Transverse colon (tissue), 4 donors: ENCODE measurements at regions not wholly inside any gene's neighbourhood (a gene's known extent, or its start where the extent isn't known, plus 50 kb on each side); places are given as distances from the start of the nearest gene placed in this dataset.

Experiments used
- DNase-seq: peaks from one replicate; pipeline ENCODE4 v3.0.0-alpha.2; 2019
- H3K27ac ChIP-seq, 4 donors: fragments of 200-600 bp; sonication (generic); 2 replicates each; pipeline ENCODE4 v1.5.1; 2016 to 2018; ENCODE audit warnings: inconsistent platforms in 4 of 4
- H3K27me3 ChIP-seq: fragments of 200-600 bp; sonication (generic); 2 replicates; pipeline ENCODE4 v1.5.1; 2017; ENCODE audit warnings: inconsistent platforms
- H3K36me3 ChIP-seq, 4 donors: fragments of 200-600 bp; sonication (generic); 2 replicates each; pipeline ENCODE4 v1.5.1; 2017 to 2019; ENCODE audit warnings: inconsistent platforms in 4 of 4
- H3K4me1 ChIP-seq, 4 donors: fragments of 200-600 bp; sonication (generic); 2 replicates each; pipeline ENCODE4 v1.5.1; 2017 to 2020; ENCODE audit warnings: inconsistent platforms in 4 of 4
- H3K4me3 ChIP-seq, 4 donors: fragments of 200-600 bp; sonication (generic); 1 replicate in 1 of 4; 2 replicates in 3 of 4; pipeline versions ENCODE4 v1.5.1 to v1.6.1; 2017 to 2019; ENCODE audit warnings: inconsistent platforms in 4 of 4
- H3K9me3 ChIP-seq, 2 donors: fragments of 200-600 bp; sonication (generic); 2 replicates each; pipeline ENCODE4 v1.5.1; 2017 to 2019; ENCODE audit warnings: inconsistent platforms in 2 of 2
- CTCF ChIP-seq, 5 experiments: fragments of 200-600 bp in 3 of 5; fragments of 450-650 bp in 2 of 5; sonication (generic) in 3 of 5; IDR thresholded peaks; 1 replicate in 2 of 5; 2 replicates in 3 of 5; pipeline ENCODE4 v1.5.1; 2016 to 2017; ENCODE audit warnings: antibody characterized with exemption in 5 of 5, inconsistent platforms in 3 of 5, mild to moderate bottlenecking in 2 of 5, moderate library complexity in 1 of 5
- EP300 ChIP-seq: sonication (generic); formaldehyde crosslinking; IDR thresholded peaks from one replicate; pipeline ENCODE4 v1.6.1; 2017; ENCODE audit warnings: antibody characterized with exemption, low read depth
- POLR2A ChIP-seq: fragments of 450-650 bp; IDR thresholded peaks from one replicate; pipeline ENCODE4 v1.6.1; 2016; ENCODE audit warnings: antibody characterized with exemption, mild to moderate bottlenecking, moderate library complexity
- POLR2AphosphoS5 ChIP-seq, 3 donors: sonication (generic); formaldehyde crosslinking; IDR thresholded peaks; one replicate each; pipeline ENCODE4 v1.6.1; 2016; ENCODE audit warnings: antibody characterized with exemption in 3 of 3
- WGBS, 2 donors: methylation state at CpG; one replicate each; pipeline ENCODE4 v1.1.5; 2018; ENCODE audit warnings: low coverage in 1 of 2; 5-methylcytosine and 5-hydroxymethylcytosine counted together
- in situ Hi-C, 4 donors: fragments of 200-750 bp; cut with MboI; loops; one replicate each; pipeline versions ENCODE4 v1.15.0 to v1.15.1; 2017; ENCODE audit warnings: low sequenced_read_pairs in 3 of 4, low pct_ligation_motif_present in 1 of 4, low pct_unique_long_range_greater_than_20kb in 1 of 4
- intact Hi-C: fragments of 100-400 bp; cut with DNase I; formaldehyde crosslinking; loops from one replicate; pipeline ENCODE4 v1.15.1; 2023; ENCODE audit warnings: low total_unique reads

DNA sequence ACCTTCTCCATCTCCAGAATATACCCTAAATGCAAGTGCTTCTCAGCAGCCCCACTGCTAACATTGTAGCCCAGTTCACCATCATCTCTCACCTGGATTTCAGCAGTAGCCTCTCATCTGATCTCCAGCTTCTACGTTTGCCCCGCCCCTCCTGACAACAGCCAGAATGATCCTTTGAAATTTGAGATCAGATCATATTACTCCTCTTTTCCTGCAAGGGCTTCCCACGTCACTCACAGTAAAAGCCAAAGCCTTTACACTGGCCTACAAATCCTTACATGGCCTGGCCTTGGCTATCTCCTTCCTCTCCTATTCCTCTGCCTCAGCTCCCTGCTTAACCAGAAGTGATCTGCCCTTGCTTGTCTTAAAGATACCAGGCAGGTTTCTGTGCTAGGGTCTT is 94.3 kb upstream of the NBEA start:
- H3K9me3 ChIP-seq = no peaks in the 10 kb centered on the region
- H3K36me3 ChIP-seq = no peaks in the 10 kb centered on the region
- in situ Hi-C loops (no loop called here), intact Hi-C loops (no loop called here)
- TF ChIP-seq POLR2A = no peak
- TF ChIP-seq POLR2AphosphoS5 (IDR thresholded peaks at IDR 0.05) = no peak
- no peak for TF ChIP-seq EP300
- TF ChIP-seq CTCF (IDR thresholded peaks at IDR 0.05) = no peak
- DNase-seq = no peak
- H3K27me3 ChIP-seq = no peaks in the 10 kb centered on the region
- H3K4me3 ChIP-seq = no peak overlapping the region
- no peak overlapping the region for H3K27ac ChIP-seq
- H3K4me1 ChIP-seq = no peaks in the 10 kb centered on the region
- WGBS, 2 donors = 53 to 65% methylated on average over 3 of the region's 3 CpGs

GRCh38 chr13:34849406-34849805 is 92.7 kb upstream of the NBEA start:
- no peaks in the 10 kb centered on the region for H3K4me1 ChIP-seq
- no peaks in the 10 kb centered on the region for H3K36me3 ChIP-seq
- H3K9me3 ChIP-seq = no peaks in the 10 kb centered on the region
- TF ChIP-seq POLR2A (no peak), EP300 (no peak), CTCF (IDR thresholded peaks at IDR 0.05) (no peak), POLR2AphosphoS5 (IDR thresholded peaks at IDR 0.05) (no peak)
- H3K4me3 ChIP-seq = no peak overlapping the region
- DNase-seq = no peak
- no peaks in the 10 kb centered on the region for H3K27me3 ChIP-seq
- H3K27ac ChIP-seq = no peak overlapping the region
- in situ Hi-C loops = no loop called here
- intact Hi-C loops = no loop called here

DNA sequence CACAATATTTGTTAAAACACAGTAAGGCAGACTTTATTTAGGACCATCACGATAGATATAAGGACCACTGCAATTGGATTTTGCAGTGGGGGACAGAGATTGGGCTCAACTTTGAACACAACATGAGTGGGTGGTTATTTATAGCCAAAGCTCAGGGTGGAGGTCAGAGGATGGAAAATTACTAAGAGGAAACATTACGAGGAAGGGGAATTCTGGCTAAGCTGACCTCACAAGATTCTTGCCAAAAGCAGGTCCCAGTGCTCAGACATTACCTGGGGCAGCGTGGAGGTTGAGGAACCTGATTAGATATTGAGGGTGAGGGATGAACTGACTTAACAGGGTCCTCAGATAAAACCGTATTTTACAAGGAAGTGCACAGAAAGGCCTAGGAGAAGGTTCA is 88.9 kb upstream of the NBEA start:
- H3K36me3 ChIP-seq = no peaks in the 10 kb centered on the region
- no peak overlapping the region for H3K4me3 ChIP-seq
- H3K4me1 ChIP-seq = no peaks in the 10 kb centered on the region
- DNase-seq = no peak
- 72 to 77% methylated on average over 2 to 4 of the region's 4 CpGs for WGBS, 2 donors
- intact Hi-C loops = no loop called here
- no peak for TF ChIP-seq POLR2A
- no peak for TF ChIP-seq CTCF (IDR thresholded peaks at IDR 0.05)
- no peak for TF ChIP-seq EP300
- no peak for TF ChIP-seq POLR2AphosphoS5 (IDR thresholded peaks at IDR 0.05)
- H3K27me3 ChIP-seq = no peaks in the 10 kb centered on the region
- H3K9me3 ChIP-seq = no peaks in the 10 kb centered on the region
- in situ Hi-C loops = no loop called here
- no peak overlapping the region for H3K27ac ChIP-seq

DNA sequence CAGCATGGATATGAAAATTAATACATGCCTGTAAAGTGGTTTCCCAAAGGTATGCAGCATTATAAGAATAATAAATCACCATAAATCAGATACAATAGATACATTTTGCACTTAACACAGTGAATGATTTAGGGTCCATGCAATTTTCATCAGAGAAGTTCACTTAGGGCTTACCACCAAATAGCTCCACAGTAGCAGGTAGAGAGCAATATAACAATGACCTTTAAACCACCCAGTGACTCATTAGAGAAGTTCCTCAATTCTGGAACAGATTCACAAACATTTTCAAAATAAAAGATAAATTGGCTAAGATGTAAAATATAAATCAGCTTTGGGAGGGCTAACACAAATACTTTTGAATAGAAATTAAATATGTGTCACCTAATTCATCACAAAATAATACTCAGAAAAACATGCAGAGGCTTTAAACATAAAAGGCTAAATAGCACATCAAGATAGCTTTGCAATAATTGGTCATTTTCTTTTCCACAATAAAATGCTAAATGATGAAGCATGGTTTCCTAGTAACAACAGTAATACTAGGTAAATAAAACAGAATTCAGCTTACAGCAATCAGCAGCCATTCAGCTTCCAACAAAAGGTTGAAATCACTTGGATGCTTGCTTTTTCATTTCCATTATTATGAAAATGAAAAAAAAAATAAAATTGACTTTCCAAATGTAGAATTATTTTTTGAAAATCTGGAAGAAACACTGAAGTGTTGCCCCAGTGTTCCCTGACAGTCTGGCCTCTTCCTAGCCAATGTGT is 84.3 kb upstream of the NBEA start:
- H3K4me1 ChIP-seq = no peaks in the 10 kb centered on the region
- no peak for TF ChIP-seq CTCF (IDR thresholded peaks at IDR 0.05)
- no peak for TF ChIP-seq POLR2AphosphoS5 (IDR thresholded peaks at IDR 0.05)
- TF ChIP-seq POLR2A = no peak
- no peak for TF ChIP-seq EP300
- in situ Hi-C loops (no loop called here), intact Hi-C loops (no loop called here)
- no peak for DNase-seq
- no peaks in the 10 kb centered on the region for H3K9me3 ChIP-seq
- no peaks in the 10 kb centered on the region for H3K36me3 ChIP-seq
- no peaks in the 10 kb centered on the region for H3K27me3 ChIP-seq
- H3K27ac ChIP-seq = no peak overlapping the region
- no peak overlapping the region for H3K4me3 ChIP-seq
